B cell (primary cell): ENCODE measurements at regions not wholly inside any gene's neighbourhood (a gene's known extent, or its start where the extent isn't known, plus 50 kb on each side); places are given as distances from the start of the nearest gene placed in this dataset.

Source experiments
- ATAC-seq: fragments of 200-7000 bp; cut with Tn5 transposase; one replicate; pipeline ENCODE4 v1.10.0; 2021; ENCODE audit warnings: low read depth, mild to moderate bottlenecking, moderate number of reproducible peaks, moderate library complexity
- CTCF ChIA-PET: fragments of 350-600 bp; sonication (Branson Sonifier 250); formaldehyde crosslinking; loops from one replicate; lab custom pipeline; 2021; ENCODE audit warnings: antibody characterized with exemption, inconsistent platforms; lab: Charles Lee
- POLR2A ChIA-PET: fragments of 350-600 bp; sonication (Branson Sonifier 250); formaldehyde crosslinking; loops from one replicate; lab custom pipeline; 2021; ENCODE audit warnings: antibody characterized with exemption; lab: Charles Lee
- DNase-seq: peaks from one replicate; pipeline ENCODE4 v3.0.0; 2013
- H2AFZ ChIP-seq: 2 replicates; pipeline ENCODE4 v1.6.1; 2012; ENCODE audit warnings: mild to moderate bottlenecking, low read depth, low read length; ENCODE audit not compliant: insufficient read depth, poor library complexity, severe bottlenecking
- H3K27ac ChIP-seq, 2 donors: 1 replicate in 1 of 2; 2 replicates in 1 of 2; pipeline ENCODE4 v1.5.1; 2012 to 2013; ENCODE audit warnings: low read length in 2 of 2, mild to moderate bottlenecking in 2 of 2, moderate library complexity in 1 of 2
- H3K27me3 ChIP-seq, 4 experiments: fragments of 200-600 bp in 1 of 4; sonication (generic) in 1 of 4; replicated peaks in 1 of 4; 1 replicate in 2 of 4; 2 replicates in 2 of 4; pipeline versions ENCODE4 v1.6.1 to v1.7.0; 2013 to 2016; ENCODE audit warnings: low read length in 3 of 4, mild to moderate bottlenecking in 2 of 4, mixed read lengths in 1 of 4, moderate library complexity in 1 of 4; ENCODE audit not compliant: insufficient read depth in 4 of 4, control insufficient read depth in 3 of 4; ENCODE audit errors: control extremely low read depth in 1 of 4
- H3K36me3 ChIP-seq, 2 experiments: replicated peaks in 1 of 2; 1 replicate in 1 of 2; 2 replicates in 1 of 2; pipeline versions ENCODE4 v1.6.1 to v1.7.1; 2013; ENCODE audit warnings: low read length in 1 of 2; ENCODE audit not compliant: insufficient read depth in 2 of 2, control insufficient read depth in 1 of 2; ENCODE audit errors: control extremely low read depth in 1 of 2, extremely low read depth in 1 of 2
- H3K4me1 ChIP-seq, 2 donors: fragments of 200-600 bp in 1 of 2; sonication (generic) in 1 of 2; 1 replicate in 1 of 2; 2 replicates in 1 of 2; pipeline versions ENCODE4 v1.5.1 to v1.6.1; 2013 to 2017; ENCODE audit warnings: low read length in 2 of 2; ENCODE audit not compliant: control insufficient read depth in 2 of 2, insufficient read depth in 2 of 2
- H3K4me2 ChIP-seq: replicated peaks from 2 replicates; pipeline ENCODE3; 2012; ENCODE audit warnings: mild to moderate bottlenecking, low read depth, low read length; ENCODE audit not compliant: poor library complexity, severe bottlenecking
- H3K4me3 ChIP-seq, 5 experiments: fragments of 200-600 bp in 1 of 5; sonication (generic) in 1 of 5; 1 replicate in 3 of 5; 2 replicates in 2 of 5; pipeline versions ENCODE4 v1.5.1 to v1.7.0; 2011 to 2016; ENCODE audit warnings: low read length in 4 of 5, mild to moderate bottlenecking in 4 of 5, low read depth in 2 of 5, control low read depth in 1 of 5, moderate library complexity in 1 of 5; ENCODE audit not compliant: insufficient read depth in 1 of 5; ENCODE audit errors: control extremely low read depth in 1 of 5, extremely low read depth in 1 of 5
- H3K79me2 ChIP-seq: fragments of 200-600 bp; sonication (generic); one replicate; pipeline ENCODE4 v1.6.0; 2016; ENCODE audit warnings: low read length; ENCODE audit not compliant: control insufficient read depth, insufficient read depth
- H3K9ac ChIP-seq: fragments of 200-600 bp; sonication (generic); 2 replicates; pipeline ENCODE4 v1.6.1; 2017; ENCODE audit warnings: mild to moderate bottlenecking, low read length, moderate library complexity
- H3K9me3 ChIP-seq, 3 donors: one replicate each; pipeline versions ENCODE4 v1.6.1 to v1.7.1; 2013; ENCODE audit warnings: low read length in 2 of 3; ENCODE audit not compliant: control insufficient read depth in 2 of 3, insufficient read depth in 1 of 3; ENCODE audit errors: control extremely low read depth in 1 of 3
- H4K20me1 ChIP-seq: 2 replicates; pipeline ENCODE4 v1.6.0; 2012; ENCODE audit warnings: mild to moderate bottlenecking, low read length; ENCODE audit not compliant: insufficient read depth, control insufficient read depth, poor library complexity, severe bottlenecking
- H3K27ac Mint-ChIP-seq: one replicate; pipeline ENCODE4 v1.8.0; 2021; ENCODE audit warnings: mixed read lengths
- H3K27me3 Mint-ChIP-seq: one replicate; pipeline ENCODE4 v1.8.0; 2021; ENCODE audit warnings: mixed read lengths
- H3K4me1 Mint-ChIP-seq: one replicate; pipeline ENCODE4 v1.8.0; 2021; ENCODE audit warnings: mixed read lengths
- H3K4me3 Mint-ChIP-seq: one replicate; pipeline ENCODE4 v1.8.0; 2021; ENCODE audit warnings: mixed read lengths
- H3K9me3 Mint-ChIP-seq: one replicate; pipeline ENCODE4 v1.8.0; 2022; ENCODE audit warnings: mixed read lengths; ENCODE audit not compliant: insufficient read depth
- CTCF ChIP-seq: fragments of 200-600 bp; IDR thresholded peaks from one replicate; pipeline ENCODE4 v1.8.0; 2022; ENCODE audit warnings: antibody characterized with exemption, mild to moderate bottlenecking
- EZH2 ChIP-seq: IDR thresholded peaks from 2 replicates; pipeline ENCODE4 v1.6.1; 2012; ENCODE audit warnings: borderline replicate concordance, low read depth, mild to moderate bottlenecking, moderate library complexity, low read length; ENCODE audit not compliant: insufficient read depth, poor library complexity, severe bottlenecking
- WGBS: methylation state at CpG from one replicate; pipeline ENCODE4 v1.1.5; 2013; ENCODE audit warnings: missing lambda C conversion rate; ENCODE audit not compliant: insufficient coverage; 5-methylcytosine and 5-hydroxymethylcytosine counted together
- intact Hi-C: fragments of 100-400 bp; cut with micrococcal nuclease; formaldehyde crosslinking; loops from one replicate; pipeline ENCODE4 v1.10.0; 2022

- no peak for ATAC-seq
- POLR2A ChIA-PET, result no interaction called here
- H3K4me1 Mint-ChIP-seq, result peaks cover 29% of the 10 kb centered on the region
- peak overlapping the region; percentile 46 for H3K27ac Mint-ChIP-seq
- H3K4me3 Mint-ChIP-seq, result peak overlapping the region; percentile 58
- Histone ChIP-seq H3K9me3 (no peaks in the 10 kb centered on the region), H3K4me3 (no peak overlapping the region), H3K9ac (no peak overlapping the region), H4K20me1 (no peaks in the 10 kb centered on the region), H3K27ac (no peak overlapping the region), H3K36me3 (no peaks in the 10 kb centered on the region), H2AFZ (no peak overlapping the region), H3K4me2 (peak overlapping the region; percentile 65), H3K79me2 (no peaks in the 10 kb centered on the region), H3K27me3 (no peaks in the 10 kb centered on the region), H3K4me1 (peaks cover 21 to 22% of the 10 kb centered on the region in 2 donors)
- TF ChIP-seq EZH2 (no peak), CTCF (no peak)
- intact Hi-C loops, result no loop called here
- H3K9me3 Mint-ChIP-seq, result no peaks in the 10 kb centered on the region
- DNase-seq, result peak; percentile 32
- CTCF ChIA-PET, result interaction anchor here (1.2 to 1.7 kb wide), 3 partner anchors 14 to 54 kb away, joined by 3 to 5 read pairs (median 4); no protein-coding TSS in a partner anchor
- no peaks in the 10 kb centered on the region for H3K27me3 Mint-ChIP-seq
- WGBS, result 54% methylated on average over 5 of the region's 6 CpGs
Measured at GRCh38 chr18:23077493-23078256, 57.6 kb upstream of the CABLES1 start.

- peaks cover 1% of the 10 kb centered on the region for H3K4me1 Mint-ChIP-seq
- POLR2A ChIA-PET, result no interaction called here
Measured at GRCh38 chr18:23085066-23085465, 50.2 kb upstream of the CABLES1 start.

More at GRCh38 chr18:23085066-23085465, 50.2 kb upstream of the CABLES1 start:
- Mint-ChIP-seq H3K9me3 (no peaks in the 10 kb centered on the region), H3K4me3 (no peak overlapping the region), H3K27me3 (peaks cover 10% of the 10 kb centered on the region), H3K27ac (no peak overlapping the region)
- Histone ChIP-seq H3K4me1 (no peaks in the 10 kb centered on the region), H3K79me2 (no peaks in the 10 kb centered on the region), H3K36me3 (no peaks in the 10 kb centered on the region), H3K27me3 (no peaks in the 10 kb centered on the region), H3K4me2 (no peak overlapping the region), H2AFZ (no peak overlapping the region), H3K9me3 (no peaks in the 10 kb centered on the region), H3K27ac (no peak overlapping the region), H3K4me3 (no peak overlapping the region), H3K9ac (no peak overlapping the region), H4K20me1 (no peaks in the 10 kb centered on the region)
- no peak for TF ChIP-seq CTCF
- no peak for TF ChIP-seq EZH2
- ATAC-seq (no peak), DNase-seq (no peak)
- 85% methylated on average over 2 of the region's 5 CpGs for WGBS
- intact Hi-C loops, result no loop called here
- CTCF ChIA-PET, result no interaction called here
